ENCODE measurements at regions not wholly inside any gene's neighbourhood (a gene's known extent, or its start where the extent isn't known, plus 50 kb on each side); places are given as distances from the start of the nearest gene placed in this dataset.

DNA sequence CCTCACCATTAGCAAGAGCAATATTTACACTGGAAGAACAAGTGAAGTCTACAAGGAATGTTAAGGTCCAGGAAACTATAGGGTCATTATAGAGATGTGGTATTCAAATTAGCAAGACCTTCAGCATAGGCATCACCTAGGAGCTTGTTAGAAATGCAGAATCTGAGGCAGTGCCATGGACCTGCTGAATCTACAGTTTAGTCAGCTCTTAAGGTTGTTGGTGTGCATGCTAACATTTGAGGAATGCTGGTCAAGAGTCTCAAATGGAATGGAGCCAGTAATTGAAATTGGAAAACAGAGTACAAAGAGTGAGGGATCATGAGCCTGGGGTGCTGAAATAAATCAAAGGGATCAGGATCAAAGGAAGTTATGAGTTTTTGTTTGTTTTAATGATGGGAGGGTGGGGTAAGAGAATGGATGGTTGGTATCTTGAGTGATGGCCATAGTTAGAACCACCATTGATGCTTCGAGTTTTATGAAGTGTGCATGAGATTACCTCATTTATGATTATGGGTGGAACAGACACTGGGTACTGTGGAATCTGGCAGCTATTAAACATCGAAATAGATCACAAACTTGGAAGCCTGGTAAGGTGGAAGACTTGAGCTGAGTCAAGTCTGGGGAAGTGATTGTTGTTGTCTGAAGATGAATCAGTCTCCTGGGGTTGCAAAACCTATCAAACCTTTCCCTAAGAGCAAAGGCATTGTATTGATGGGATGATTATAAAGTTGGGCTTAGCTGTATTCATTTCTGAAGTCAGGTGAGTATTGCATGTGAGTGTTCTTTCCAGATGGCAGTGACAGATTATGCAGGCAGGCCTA, 323.3 kb upstream of the E2F7 start:
- TF ChIP-seq, protein P1, sequence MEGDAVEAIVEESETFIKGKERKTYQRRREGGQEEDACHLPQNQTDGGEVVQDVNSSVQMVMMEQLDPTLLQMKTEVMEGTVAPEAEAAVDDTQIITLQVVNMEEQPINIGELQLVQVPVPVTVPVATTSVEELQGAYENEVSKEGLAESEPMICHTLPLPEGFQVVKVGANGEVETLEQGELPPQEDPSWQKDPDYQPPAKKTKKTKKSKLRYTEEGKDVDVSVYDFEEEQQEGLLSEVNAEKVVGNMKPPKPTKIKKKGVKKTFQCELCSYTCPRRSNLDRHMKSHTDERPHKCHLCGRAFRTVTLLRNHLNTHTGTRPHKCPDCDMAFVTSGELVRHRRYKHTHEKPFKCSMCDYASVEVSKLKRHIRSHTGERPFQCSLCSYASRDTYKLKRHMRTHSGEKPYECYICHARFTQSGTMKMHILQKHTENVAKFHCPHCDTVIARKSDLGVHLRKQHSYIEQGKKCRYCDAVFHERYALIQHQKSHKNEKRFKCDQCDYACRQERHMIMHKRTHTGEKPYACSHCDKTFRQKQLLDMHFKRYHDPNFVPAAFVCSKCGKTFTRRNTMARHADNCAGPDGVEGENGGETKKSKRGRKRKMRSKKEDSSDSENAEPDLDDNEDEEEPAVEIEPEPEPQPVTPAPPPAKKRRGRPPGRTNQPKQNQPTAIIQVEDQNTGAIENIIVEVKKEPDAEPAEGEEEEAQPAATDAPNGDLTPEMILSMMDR (IDR thresholded peaks at IDR 0.05): no peak
- TF ChIP-seq EZH2phosphoT487 (IDR thresholded peaks at IDR 0.05; ENCODE audit: borderline replicate concordance, low read depth): no peak
- no peak for TF ChIP-seq POLR2AphosphoS5 (IDR thresholded peaks at IDR 0.05; ENCODE audit: low read depth, low read length)
- no peak for TF ChIP-seq YY1 (IDR thresholded peaks at IDR 0.05; ENCODE audit: low read depth)
- TF ChIP-seq EP300 (IDR thresholded peaks at IDR 0.05; ENCODE audit: borderline replicate concordance in 1 of 2, low read depth in 1 of 2, low read length in 1 of 2): no peak
- no peak for TF ChIP-seq TCF12 (IDR thresholded peaks at IDR 0.05)
- no peak for TF ChIP-seq SMC3 (IDR thresholded peaks at IDR 0.05; ENCODE audit: low read depth, low read length)
- TF ChIP-seq RAD21 (IDR thresholded peaks at IDR 0.05; ENCODE audit: low read length): no peak
- TF ChIP-seq NRF1 (IDR thresholded peaks at IDR 0.05; ENCODE audit: low read depth, low read length): no peak
- TF ChIP-seq FOXM1 (IDR thresholded peaks at IDR 0.05; ENCODE audit: low read depth): no peak
- no peak for TF ChIP-seq MXI1 (IDR thresholded peaks at IDR 0.05; ENCODE audit: low read depth, low read length)
- no peak for TF ChIP-seq RCOR1 (IDR thresholded peaks at IDR 0.05; ENCODE audit: low read length)
- TF ChIP-seq MAX (IDR thresholded peaks at IDR 0.05; ENCODE audit: low read depth): no peak
- TF ChIP-seq SIN3A (IDR thresholded peaks at IDR 0.05; ENCODE audit: borderline replicate concordance, low read depth, low read length): no peak
